Upper lobe of left lung (tissue), 4 donors: ENCODE measurements at regions not wholly inside any gene's neighbourhood (a gene's known extent, or its start where the extent isn't known, plus 50 kb on each side); places are given as distances from the start of the nearest gene placed in this dataset.

Source experiments
- POLR2A ChIP-seq, 4 donors: fragments of 450-650 bp; IDR thresholded peaks; one replicate each; pipeline ENCODE4 v1.5.1; 2016 to 2017; ENCODE audit warnings: antibody characterized with exemption in 4 of 4, mild to moderate bottlenecking in 2 of 4
- TF ChIP-seq, protein P1 (sequence below), 6 experiments: fragments of 450-650 bp in 4 of 6; fragments of 200-600 bp in 2 of 6; sonication (generic) in 2 of 6; IDR thresholded peaks; one replicate each; pipeline ENCODE4 v1.5.1; 2016 to 2019; ENCODE audit warnings: antibody characterized with exemption in 6 of 6

- TF ChIP-seq, protein P1, sequence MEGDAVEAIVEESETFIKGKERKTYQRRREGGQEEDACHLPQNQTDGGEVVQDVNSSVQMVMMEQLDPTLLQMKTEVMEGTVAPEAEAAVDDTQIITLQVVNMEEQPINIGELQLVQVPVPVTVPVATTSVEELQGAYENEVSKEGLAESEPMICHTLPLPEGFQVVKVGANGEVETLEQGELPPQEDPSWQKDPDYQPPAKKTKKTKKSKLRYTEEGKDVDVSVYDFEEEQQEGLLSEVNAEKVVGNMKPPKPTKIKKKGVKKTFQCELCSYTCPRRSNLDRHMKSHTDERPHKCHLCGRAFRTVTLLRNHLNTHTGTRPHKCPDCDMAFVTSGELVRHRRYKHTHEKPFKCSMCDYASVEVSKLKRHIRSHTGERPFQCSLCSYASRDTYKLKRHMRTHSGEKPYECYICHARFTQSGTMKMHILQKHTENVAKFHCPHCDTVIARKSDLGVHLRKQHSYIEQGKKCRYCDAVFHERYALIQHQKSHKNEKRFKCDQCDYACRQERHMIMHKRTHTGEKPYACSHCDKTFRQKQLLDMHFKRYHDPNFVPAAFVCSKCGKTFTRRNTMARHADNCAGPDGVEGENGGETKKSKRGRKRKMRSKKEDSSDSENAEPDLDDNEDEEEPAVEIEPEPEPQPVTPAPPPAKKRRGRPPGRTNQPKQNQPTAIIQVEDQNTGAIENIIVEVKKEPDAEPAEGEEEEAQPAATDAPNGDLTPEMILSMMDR (IDR thresholded peaks at IDR 0.05), result no peak
- TF ChIP-seq POLR2A (IDR thresholded peaks at IDR 0.05), result no peak
Observed at GRCh38 chr20:7359739-7360138, 580.5 kb downstream of the HAO1 start.
